GM12872 (cell line): ENCODE measurements at regions not wholly inside any gene's neighbourhood (a gene's known extent, or its start where the extent isn't known, plus 50 kb on each side); places are given as distances from the start of the nearest gene placed in this dataset.

Experiments used
- TF ChIP-seq, protein P1 (sequence below): IDR thresholded peaks from 3 replicates; pipeline ENCODE4 v1.5.1; 2011; ENCODE audit warnings: low read depth, mild to moderate bottlenecking, low read length, moderate library complexity; ENCODE audit not compliant: insufficient read depth

DNA sequence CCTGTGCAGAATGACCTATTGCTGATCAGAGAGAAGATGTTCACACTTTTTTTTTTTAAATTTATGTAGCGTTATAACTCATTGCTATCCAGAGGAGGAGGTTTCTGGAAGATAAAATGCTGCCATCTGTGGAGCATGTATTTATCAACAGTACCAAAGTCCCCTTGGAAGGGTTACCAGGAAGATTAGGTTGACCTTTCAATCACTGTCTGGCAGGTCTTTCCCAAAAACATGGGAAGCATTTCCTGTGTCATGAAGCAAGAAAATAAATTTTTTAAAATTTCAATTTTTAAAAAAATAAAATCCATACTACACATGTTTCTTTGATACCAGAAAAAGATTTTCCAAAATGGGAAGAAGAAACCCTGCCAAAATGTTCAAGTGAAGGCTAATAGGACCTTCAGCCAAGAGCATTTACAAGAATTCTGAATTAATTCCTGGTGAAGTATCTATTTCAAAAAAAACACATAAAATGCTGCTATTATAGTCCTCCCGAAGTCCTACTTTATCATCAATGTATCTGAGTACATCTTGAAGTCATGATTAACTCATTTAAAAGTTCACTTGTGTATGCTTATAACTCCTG, 143.9 kb upstream of the RND3 start:
- TF ChIP-seq, protein P1, sequence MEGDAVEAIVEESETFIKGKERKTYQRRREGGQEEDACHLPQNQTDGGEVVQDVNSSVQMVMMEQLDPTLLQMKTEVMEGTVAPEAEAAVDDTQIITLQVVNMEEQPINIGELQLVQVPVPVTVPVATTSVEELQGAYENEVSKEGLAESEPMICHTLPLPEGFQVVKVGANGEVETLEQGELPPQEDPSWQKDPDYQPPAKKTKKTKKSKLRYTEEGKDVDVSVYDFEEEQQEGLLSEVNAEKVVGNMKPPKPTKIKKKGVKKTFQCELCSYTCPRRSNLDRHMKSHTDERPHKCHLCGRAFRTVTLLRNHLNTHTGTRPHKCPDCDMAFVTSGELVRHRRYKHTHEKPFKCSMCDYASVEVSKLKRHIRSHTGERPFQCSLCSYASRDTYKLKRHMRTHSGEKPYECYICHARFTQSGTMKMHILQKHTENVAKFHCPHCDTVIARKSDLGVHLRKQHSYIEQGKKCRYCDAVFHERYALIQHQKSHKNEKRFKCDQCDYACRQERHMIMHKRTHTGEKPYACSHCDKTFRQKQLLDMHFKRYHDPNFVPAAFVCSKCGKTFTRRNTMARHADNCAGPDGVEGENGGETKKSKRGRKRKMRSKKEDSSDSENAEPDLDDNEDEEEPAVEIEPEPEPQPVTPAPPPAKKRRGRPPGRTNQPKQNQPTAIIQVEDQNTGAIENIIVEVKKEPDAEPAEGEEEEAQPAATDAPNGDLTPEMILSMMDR = no peak

DNA sequence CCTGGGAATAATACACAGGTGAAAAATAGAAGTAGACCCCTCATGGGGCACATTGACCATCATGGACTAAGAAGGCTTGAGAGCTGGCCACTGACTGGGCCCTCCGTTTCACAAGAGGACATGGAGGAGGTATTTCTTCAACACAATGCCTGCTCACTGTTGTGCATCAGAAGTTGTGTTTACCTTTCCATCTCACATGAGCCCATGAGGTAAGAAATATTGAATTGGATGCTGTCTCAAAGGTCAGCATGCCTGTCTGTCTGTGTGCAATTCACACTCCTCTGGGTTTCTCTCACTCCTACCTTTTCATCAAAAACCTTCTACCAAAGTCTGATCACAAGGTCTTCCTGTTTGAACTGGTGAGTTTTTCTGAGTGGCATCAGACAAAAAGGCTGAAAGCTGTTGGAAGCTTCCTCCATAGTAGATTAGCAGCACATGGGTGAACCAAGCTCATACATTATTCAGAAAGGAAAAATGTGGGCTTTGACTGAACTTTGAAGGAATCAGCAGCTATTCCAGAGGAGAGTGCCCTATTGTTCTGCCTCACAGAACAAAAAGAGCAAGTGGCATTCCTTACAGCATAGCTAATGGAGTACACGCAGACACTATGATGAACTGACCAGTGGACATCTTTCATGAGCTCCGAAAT, 143.2 kb upstream of the RND3 start:
- TF ChIP-seq, protein P1 = no peak

- TF ChIP-seq, protein P1 = no peak
Observed at GRCh38 chr2:150627526-150627925, 140.1 kb upstream of the RND3 start.

- TF ChIP-seq, protein P1 = no peak
Observed at GRCh38 chr2:150626934-150627411, 139.5 kb upstream of the RND3 start.

DNA sequence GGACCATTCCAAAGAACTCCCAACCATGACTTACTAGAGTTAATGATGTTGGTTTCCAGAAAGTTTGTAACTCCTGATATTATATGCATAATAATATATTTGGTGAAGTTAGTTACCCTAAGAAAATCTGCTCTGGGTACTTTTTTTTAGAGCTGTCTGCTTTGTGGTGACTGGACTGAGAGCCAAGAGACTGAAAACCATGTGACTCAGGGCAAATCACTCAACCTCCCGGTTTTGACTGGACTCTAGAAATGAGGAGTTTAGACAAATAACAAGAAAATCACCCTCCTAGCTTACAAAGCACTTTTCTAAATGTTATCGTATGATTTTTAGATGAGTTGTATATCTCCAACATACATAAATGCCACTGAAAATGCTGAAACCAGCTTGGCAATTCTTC, 138.3 kb upstream of the RND3 start:
- TF ChIP-seq, protein P1 = no peak

GRCh38 chr2:150625303-150625702, 137.8 kb upstream of the RND3 start:
- TF ChIP-seq, protein P1 = no peak

- TF ChIP-seq, protein P1 = no peak
Observed at GRCh38 chr2:150624001-150624401, 136.5 kb upstream of the RND3 start.
